Breast epithelium (tissue), 3 donors: ENCODE measurements at regions not wholly inside any gene's neighbourhood (a gene's known extent, or its start where the extent isn't known, plus 50 kb on each side); places are given as distances from the start of the nearest gene placed in this dataset.

ENCODE experiments used
- CTCF ChIP-seq, 3 donors: fragments of 450-650 bp; IDR thresholded peaks; one replicate each; pipeline ENCODE4 v1.5.1; 2016 to 2017; ENCODE audit warnings: antibody characterized with exemption in 3 of 3, mild to moderate bottlenecking in 3 of 3, moderate library complexity in 3 of 3
- POLR2AphosphoS5 ChIP-seq, 3 donors: sonication (generic); formaldehyde crosslinking; IDR thresholded peaks; one replicate each; pipeline ENCODE4 v1.6.1; 2017; ENCODE audit warnings: antibody characterized with exemption in 3 of 3

DNA sequence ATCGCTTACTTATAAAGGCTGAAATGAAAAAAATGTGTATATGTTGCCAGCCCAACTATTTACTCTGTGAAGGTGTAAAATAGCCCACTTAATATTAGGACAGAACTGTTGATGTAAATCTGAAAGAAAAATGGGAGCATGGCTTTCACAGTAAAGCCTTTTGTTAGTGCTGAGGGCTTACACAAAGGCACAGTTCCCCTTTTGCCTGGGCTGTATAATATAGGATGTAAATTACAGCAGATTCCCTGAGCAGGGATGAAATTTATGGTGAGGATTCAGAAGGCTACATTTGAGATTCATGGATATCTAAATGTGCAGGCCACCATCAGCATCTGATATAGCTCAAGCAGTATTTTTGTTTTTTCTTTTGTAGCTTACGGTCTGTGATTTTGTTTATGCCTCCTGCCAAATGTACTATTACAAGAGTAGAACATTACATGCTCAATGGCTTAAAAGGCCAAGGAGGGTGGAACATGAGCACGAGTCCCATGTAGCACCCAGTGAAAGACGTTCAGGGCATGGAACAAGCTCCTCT is 109.1 kb upstream of the ATP10A start:
- no peak for TF ChIP-seq CTCF (IDR thresholded peaks at IDR 0.05)
- no peak for TF ChIP-seq POLR2AphosphoS5 (IDR thresholded peaks at IDR 0.05)
